ENCODE measurements at regions not wholly inside any gene's neighbourhood (a gene's known extent, or its start where the extent isn't known, plus 50 kb on each side); places are given as distances from the start of the nearest gene placed in this dataset.

DNA sequence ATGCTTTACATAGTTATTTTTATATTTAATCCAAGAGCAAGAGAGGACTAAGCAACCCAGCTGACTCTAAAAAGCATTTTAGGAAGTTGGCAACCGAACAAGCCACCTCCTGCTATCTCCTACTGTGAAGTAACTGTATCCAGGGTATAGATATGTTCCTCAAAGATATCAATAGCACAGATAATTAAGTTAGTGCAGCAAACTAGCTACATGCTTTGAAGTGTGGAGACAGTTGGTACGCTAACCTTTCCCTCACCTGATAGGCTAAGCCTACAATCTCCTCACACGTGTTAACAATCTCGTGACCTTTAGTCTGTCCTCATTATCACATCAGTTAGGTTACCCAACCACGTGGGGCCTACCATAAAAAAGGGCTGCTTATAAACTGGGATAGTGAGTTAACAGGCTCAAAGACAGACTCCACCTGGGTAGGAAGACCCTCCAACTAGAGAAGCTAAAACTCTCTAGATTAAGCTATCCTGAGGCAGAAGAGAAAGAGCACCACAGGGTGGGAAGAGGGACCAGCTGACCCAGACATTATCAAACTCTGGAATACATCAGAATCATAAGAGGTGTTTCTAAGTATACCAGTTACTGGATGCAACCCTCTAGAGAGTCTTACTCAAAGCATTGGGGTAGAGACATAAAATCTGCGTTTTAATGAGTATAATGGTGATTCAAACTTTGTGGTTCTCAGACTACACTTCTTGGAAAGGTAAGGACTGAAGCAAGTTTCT, 340.1 kb upstream of the ESRRG start:
- in situ Hi-C loops (cut with MboI), result no loop called here
- no peaks in the 10 kb centered on the region for H3K27me3 ChIP-seq (replicated peaks; ENCODE audit: insufficient read depth)
- H3K9me3 ChIP-seq (ENCODE audit: low read depth), result no peaks in the 10 kb centered on the region
- no peaks in the 10 kb centered on the region for H3F3A ChIP-seq (ENCODE audit: insufficient read depth)
- H3K9ac ChIP-seq, result no peak overlapping the region
- WGBS, 2 experiments (ENCODE audit: low coverage in 1 of 2, low lambda C conversion rate in 2 of 2, missing lambda C conversion rate in 2 of 2), result 9 to 11% methylated on average over 6 of the region's 6 CpGs
- no peak overlapping the region for H3K27ac ChIP-seq
- H3K4me1 ChIP-seq (ENCODE audit: insufficient read depth), result no peaks in the 10 kb centered on the region
- no peak for DNase-seq
- no peaks in the 10 kb centered on the region for H3K36me3 ChIP-seq (ENCODE audit: low read depth)
- no peak overlapping the region for H3K4me2 ChIP-seq (ENCODE audit: unreplicated experiment)
- no peaks in the 10 kb centered on the region for H4K20me1 ChIP-seq (ENCODE audit: insufficient read depth)
- no peaks in the 10 kb centered on the region for H3K9me2 ChIP-seq (ENCODE audit: insufficient read depth)
- H3K4me3 ChIP-seq, result no peak overlapping the region
- no peak overlapping the region for H2AFZ ChIP-seq
- no peaks in the 10 kb centered on the region for H3K79me2 ChIP-seq (ENCODE audit: insufficient read depth)
- no peak for TF ChIP-seq EZH2phosphoT487 (IDR thresholded peaks at IDR 0.05; ENCODE audit: insufficient read depth, low read depth)
- no peak for TF ChIP-seq EZH2 (IDR thresholded peaks at IDR 0.05; ENCODE audit: insufficient read depth, poor library complexity, severe bottlenecking)

DNA sequence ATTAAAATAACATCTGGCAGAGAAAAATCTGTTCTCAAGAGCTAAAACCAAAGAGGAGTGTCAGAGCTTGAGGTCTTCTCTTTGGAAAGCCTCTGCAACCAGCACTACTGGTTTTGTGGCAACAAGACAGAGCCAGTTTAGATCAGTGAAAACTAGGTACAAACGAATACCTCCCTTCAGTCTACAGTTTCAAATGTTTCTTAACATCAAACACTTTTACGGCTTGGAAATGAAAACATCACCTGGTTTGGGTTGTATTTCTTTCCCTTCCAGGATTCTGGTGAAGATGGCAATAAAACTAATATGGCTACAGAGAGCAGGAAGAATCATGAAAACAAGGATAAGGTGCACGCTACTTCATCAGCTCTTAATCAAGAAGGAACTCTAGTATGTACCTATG, 339.4 kb upstream of the ESRRG start:
- H3K4me3 ChIP-seq, result no peak overlapping the region
- H3K79me2 ChIP-seq (ENCODE audit: insufficient read depth), result no peaks in the 10 kb centered on the region
- no peak overlapping the region for H3K4me2 ChIP-seq (ENCODE audit: unreplicated experiment)
- H3K9ac ChIP-seq, result no peak overlapping the region
- no peaks in the 10 kb centered on the region for H4K20me1 ChIP-seq (ENCODE audit: insufficient read depth)
- TF ChIP-seq EZH2 (IDR thresholded peaks at IDR 0.05; ENCODE audit: insufficient read depth, poor library complexity, severe bottlenecking) (no peak), EZH2phosphoT487 (IDR thresholded peaks at IDR 0.05; ENCODE audit: insufficient read depth, low read depth) (no peak)
- in situ Hi-C loops (cut with MboI), result no loop called here
- H3F3A ChIP-seq (ENCODE audit: insufficient read depth), result no peaks in the 10 kb centered on the region
- no peak overlapping the region for H3K27ac ChIP-seq
- no peaks in the 10 kb centered on the region for H3K27me3 ChIP-seq (replicated peaks; ENCODE audit: insufficient read depth)
- no peaks in the 10 kb centered on the region for H3K9me2 ChIP-seq (ENCODE audit: insufficient read depth)
- no peaks in the 10 kb centered on the region for H3K9me3 ChIP-seq (ENCODE audit: low read depth)
- DNase-seq, result no peak
- WGBS, 2 experiments (ENCODE audit: low coverage in 1 of 2, low lambda C conversion rate in 2 of 2, missing lambda C conversion rate in 2 of 2), result 16 to 25% methylated on average over 3 of the region's 3 CpGs
- H3K4me1 ChIP-seq (ENCODE audit: insufficient read depth), result no peaks in the 10 kb centered on the region
- H3K36me3 ChIP-seq (ENCODE audit: low read depth), result no peaks in the 10 kb centered on the region
- H2AFZ ChIP-seq, result no peak overlapping the region

DNA sequence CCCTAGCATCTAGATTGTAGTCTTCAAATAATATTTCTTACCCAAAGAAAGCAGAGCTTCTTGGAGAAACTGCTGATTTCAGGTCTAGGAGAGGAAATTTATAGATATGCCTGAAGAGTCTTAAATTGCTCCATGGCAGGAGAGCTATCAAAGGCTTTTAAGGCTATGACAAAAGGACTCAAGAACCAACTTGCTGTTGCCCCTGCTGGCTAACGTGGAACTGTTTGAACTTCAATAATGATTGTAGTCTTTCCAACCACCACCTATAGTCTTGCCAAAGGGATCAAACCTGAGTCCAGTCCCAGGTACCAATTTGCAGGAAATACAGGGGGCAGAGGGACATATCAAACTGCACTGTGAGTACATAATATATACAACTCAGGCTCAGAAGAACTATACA, 336.2 kb upstream of the ESRRG start:
- H3K36me3 ChIP-seq (ENCODE audit: low read depth), result no peaks in the 10 kb centered on the region
- H3K9ac ChIP-seq, result no peak overlapping the region
- no peak overlapping the region for H3K4me3 ChIP-seq
- no peak for DNase-seq
- no peak overlapping the region for H2AFZ ChIP-seq
- H3K27ac ChIP-seq, result no peak overlapping the region
- no peaks in the 10 kb centered on the region for H3K9me2 ChIP-seq (ENCODE audit: insufficient read depth)
- no peaks in the 10 kb centered on the region for H3K79me2 ChIP-seq (ENCODE audit: insufficient read depth)
- WGBS, 2 experiments (ENCODE audit: low coverage in 1 of 2, low lambda C conversion rate in 2 of 2, missing lambda C conversion rate in 2 of 2), result 14 to 25% methylated on average over 1 of the region's 1 CpG
- no peaks in the 10 kb centered on the region for H3K9me3 ChIP-seq (ENCODE audit: low read depth)
- H3F3A ChIP-seq (ENCODE audit: insufficient read depth), result no peaks in the 10 kb centered on the region
- TF ChIP-seq EZH2 (IDR thresholded peaks at IDR 0.05; ENCODE audit: insufficient read depth, poor library complexity, severe bottlenecking) (no peak), EZH2phosphoT487 (IDR thresholded peaks at IDR 0.05; ENCODE audit: insufficient read depth, low read depth) (no peak)
- H3K4me1 ChIP-seq (ENCODE audit: insufficient read depth), result no peaks in the 10 kb centered on the region
- H4K20me1 ChIP-seq (ENCODE audit: insufficient read depth), result no peaks in the 10 kb centered on the region
- H3K27me3 ChIP-seq (replicated peaks; ENCODE audit: insufficient read depth), result no peaks in the 10 kb centered on the region
- in situ Hi-C loops (cut with MboI), result no loop called here
- H3K4me2 ChIP-seq (ENCODE audit: unreplicated experiment), result no peak overlapping the region

DNA sequence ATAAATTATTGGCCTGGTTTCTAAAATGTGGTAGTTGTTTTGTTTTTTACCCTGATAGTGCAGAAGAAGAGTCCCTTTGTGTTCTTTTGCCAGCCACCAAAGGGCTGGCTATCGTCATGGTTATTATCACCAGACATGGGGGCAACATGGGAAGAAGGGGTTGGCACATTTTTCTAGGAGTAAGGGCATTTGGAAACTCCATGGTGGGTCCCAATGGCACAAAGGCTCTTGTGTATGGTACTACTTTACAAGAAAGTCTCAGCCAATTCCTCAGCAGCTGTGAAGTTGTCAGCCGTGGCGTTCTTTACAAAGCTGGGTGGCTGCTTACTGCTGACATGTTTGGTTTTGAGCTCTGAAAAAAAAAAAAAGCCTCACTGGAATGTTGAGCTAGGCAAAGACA, 330.4 kb upstream of the ESRRG start:
- Histone ChIP-seq H3K79me2 (ENCODE audit: insufficient read depth) (no peaks in the 10 kb centered on the region), H3K27me3 (replicated peaks; ENCODE audit: insufficient read depth) (no peaks in the 10 kb centered on the region), H4K20me1 (ENCODE audit: insufficient read depth) (no peaks in the 10 kb centered on the region), H3K4me2 (ENCODE audit: unreplicated experiment) (no peak overlapping the region), H3K27ac (no peak overlapping the region), H3F3A (ENCODE audit: insufficient read depth) (no peaks in the 10 kb centered on the region), H2AFZ (no peak overlapping the region), H3K9me3 (ENCODE audit: low read depth) (no peaks in the 10 kb centered on the region), H3K9me2 (ENCODE audit: insufficient read depth) (no peaks in the 10 kb centered on the region), H3K4me1 (ENCODE audit: insufficient read depth) (no peaks in the 10 kb centered on the region), H3K36me3 (ENCODE audit: low read depth) (no peaks in the 10 kb centered on the region), H3K9ac (no peak overlapping the region), H3K4me3 (no peak overlapping the region)
- DNase-seq, result no peak
- in situ Hi-C loops (cut with MboI), result no loop called here
- TF ChIP-seq EZH2 (IDR thresholded peaks at IDR 0.05; ENCODE audit: insufficient read depth, poor library complexity, severe bottlenecking) (no peak), EZH2phosphoT487 (IDR thresholded peaks at IDR 0.05; ENCODE audit: insufficient read depth, low read depth) (no peak)
- 1 to 6% methylated on average over 3 of the region's 3 CpGs for WGBS, 2 experiments (ENCODE audit: low coverage in 1 of 2, low lambda C conversion rate in 2 of 2, missing lambda C conversion rate in 2 of 2)

Measured in GM23248 (cell line).